ENCODE measurements at regions not wholly inside any gene's neighbourhood (a gene's known extent, or its start where the extent isn't known, plus 50 kb on each side); places are given as distances from the start of the nearest gene placed in this dataset.
"Not testable (repeated sequence)": the region's sequence is repeated elsewhere in the genome, so short reads cannot be mapped to it uniquely, and the experiment has no call there.

DNA sequence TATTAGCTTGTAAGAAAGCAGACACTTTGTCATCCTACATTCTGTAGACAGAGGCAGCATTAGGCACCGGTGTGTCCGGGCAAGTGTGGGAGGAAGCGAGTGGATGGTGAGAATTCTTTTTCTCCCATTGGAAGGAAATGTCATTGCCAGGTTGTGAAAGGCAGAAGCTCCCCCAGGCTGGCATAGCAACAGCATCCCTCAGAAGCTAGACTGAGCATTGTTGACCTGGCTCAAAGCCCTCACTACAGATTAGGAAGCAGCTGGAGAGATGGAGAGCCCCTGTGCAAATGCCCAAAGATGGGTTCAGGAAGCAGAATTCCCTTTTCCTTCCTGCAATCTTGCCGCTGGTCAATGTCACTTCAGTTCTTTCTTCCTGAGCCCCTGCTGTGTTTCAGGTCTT is 1299.3 kb downstream of the TBC1D22A start:
- H3F3A ChIP-seq (ENCODE audit: insufficient read depth) = no peaks in the 10 kb centered on the region
- H3K4me2 ChIP-seq (ENCODE audit: low read depth, low read length, poor library complexity, severe bottlenecking) = no peak overlapping the region
- H3K27ac ChIP-seq (ENCODE audit: low read depth, low read length) = no peak overlapping the region
- no peaks in the 10 kb centered on the region for H3K9me2 ChIP-seq (replicated peaks; ENCODE audit: insufficient read depth, low read length)
- no peaks in the 10 kb centered on the region for H3K27me3 ChIP-seq (ENCODE audit: low read length)
- H3K4me3 ChIP-seq (ENCODE audit: insufficient read depth, low read length, poor library complexity, severe bottlenecking) = no peak overlapping the region
- TF ChIP-seq EZH2phosphoT487 (conservative IDR thresholded peaks at IDR 0.05; ENCODE audit: low read length) = no peak
- TF ChIP-seq, protein P1, sequence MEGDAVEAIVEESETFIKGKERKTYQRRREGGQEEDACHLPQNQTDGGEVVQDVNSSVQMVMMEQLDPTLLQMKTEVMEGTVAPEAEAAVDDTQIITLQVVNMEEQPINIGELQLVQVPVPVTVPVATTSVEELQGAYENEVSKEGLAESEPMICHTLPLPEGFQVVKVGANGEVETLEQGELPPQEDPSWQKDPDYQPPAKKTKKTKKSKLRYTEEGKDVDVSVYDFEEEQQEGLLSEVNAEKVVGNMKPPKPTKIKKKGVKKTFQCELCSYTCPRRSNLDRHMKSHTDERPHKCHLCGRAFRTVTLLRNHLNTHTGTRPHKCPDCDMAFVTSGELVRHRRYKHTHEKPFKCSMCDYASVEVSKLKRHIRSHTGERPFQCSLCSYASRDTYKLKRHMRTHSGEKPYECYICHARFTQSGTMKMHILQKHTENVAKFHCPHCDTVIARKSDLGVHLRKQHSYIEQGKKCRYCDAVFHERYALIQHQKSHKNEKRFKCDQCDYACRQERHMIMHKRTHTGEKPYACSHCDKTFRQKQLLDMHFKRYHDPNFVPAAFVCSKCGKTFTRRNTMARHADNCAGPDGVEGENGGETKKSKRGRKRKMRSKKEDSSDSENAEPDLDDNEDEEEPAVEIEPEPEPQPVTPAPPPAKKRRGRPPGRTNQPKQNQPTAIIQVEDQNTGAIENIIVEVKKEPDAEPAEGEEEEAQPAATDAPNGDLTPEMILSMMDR (IDR thresholded peaks at IDR 0.05; ENCODE audit: insufficient read depth, low read length, poor library complexity, severe bottlenecking) = no peak
- no peaks in the 10 kb centered on the region for H3K79me2 ChIP-seq (ENCODE audit: insufficient read depth, low read length)
- H4K20me1 ChIP-seq (ENCODE audit: low read depth, low read length) = no peaks in the 10 kb centered on the region
- H3K9ac ChIP-seq (ENCODE audit: low read length) = no peak overlapping the region
- no peak overlapping the region for H2AFZ ChIP-seq (ENCODE audit: low read depth, low read length, severe bottlenecking)
- no peaks in the 10 kb centered on the region for H3K36me3 ChIP-seq (ENCODE audit: low read length)
- no peaks in the 10 kb centered on the region for H3K9me3 ChIP-seq (ENCODE audit: insufficient read depth, low read length)

DNA sequence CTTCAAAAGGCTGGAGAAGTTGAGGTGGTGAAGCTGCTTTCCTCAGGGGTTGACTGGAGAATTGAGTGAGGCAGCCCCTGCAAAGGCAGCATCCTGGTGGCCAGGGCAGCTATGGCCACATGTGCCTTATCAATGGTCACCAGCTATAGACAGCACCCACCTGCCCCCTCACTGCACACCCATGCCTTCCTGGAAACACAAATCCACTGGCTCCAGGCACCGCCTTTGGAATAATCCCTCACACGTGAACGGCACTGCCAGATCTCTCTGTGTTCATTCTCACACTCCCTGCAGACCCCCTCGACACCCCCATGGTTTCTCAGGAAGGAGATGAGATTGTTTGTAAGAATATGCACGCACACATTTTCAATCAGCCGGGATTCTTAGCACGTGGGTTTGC is 1297.8 kb downstream of the TBC1D22A start:
- Histone ChIP-seq H3K4me2 (ENCODE audit: low read depth, low read length, poor library complexity, severe bottlenecking) (no peak overlapping the region), H2AFZ (ENCODE audit: low read depth, low read length, severe bottlenecking) (no peak overlapping the region), H3K36me3 (ENCODE audit: low read length) (no peaks in the 10 kb centered on the region), H3K79me2 (ENCODE audit: insufficient read depth, low read length) (no peaks in the 10 kb centered on the region), H3K4me3 (ENCODE audit: insufficient read depth, low read length, poor library complexity, severe bottlenecking) (no peak overlapping the region), H3F3A (ENCODE audit: insufficient read depth) (no peaks in the 10 kb centered on the region), H4K20me1 (ENCODE audit: low read depth, low read length) (no peaks in the 10 kb centered on the region), H3K27ac (ENCODE audit: low read depth, low read length) (no peak overlapping the region), H3K27me3 (ENCODE audit: low read length) (no peaks in the 10 kb centered on the region), H3K9me2 (replicated peaks; ENCODE audit: insufficient read depth, low read length) (no peaks in the 10 kb centered on the region), H3K9ac (ENCODE audit: low read length) (no peak overlapping the region), H3K9me3 (ENCODE audit: insufficient read depth, low read length) (no peaks in the 10 kb centered on the region)
- TF ChIP-seq EZH2phosphoT487 (conservative IDR thresholded peaks at IDR 0.05; ENCODE audit: low read length) = no peak
- TF ChIP-seq, protein P1 (IDR thresholded peaks at IDR 0.05; ENCODE audit: insufficient read depth, low read length, poor library complexity, severe bottlenecking) = no peak

DNA sequence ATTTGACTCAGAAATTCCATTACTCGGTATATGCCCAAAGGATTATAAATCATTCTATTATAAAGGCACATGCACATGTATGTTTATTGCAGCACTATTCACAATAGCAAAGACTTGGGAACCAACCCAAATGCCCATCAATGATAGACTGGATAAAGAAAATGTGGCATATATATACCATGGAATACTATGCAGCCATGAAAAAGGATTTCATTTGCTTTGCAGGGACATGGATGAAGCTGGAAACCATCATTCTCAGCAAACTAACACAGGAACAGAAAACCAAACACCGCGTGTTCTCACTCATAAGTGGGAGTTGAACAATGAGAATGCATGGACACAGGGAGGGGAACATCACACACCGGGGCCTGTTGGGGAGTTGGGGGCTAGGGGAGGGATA is 1297.1 kb downstream of the TBC1D22A start:
- H3K36me3 ChIP-seq (ENCODE audit: low read length); H3K9me2 ChIP-seq (replicated peaks; ENCODE audit: insufficient read depth, low read length); H3K27ac ChIP-seq (ENCODE audit: low read depth, low read length); H3K4me3 ChIP-seq (ENCODE audit: insufficient read depth, low read length, poor library complexity, severe bottlenecking); H4K20me1 ChIP-seq (ENCODE audit: low read depth, low read length); H3K9ac ChIP-seq (ENCODE audit: low read length); H3K4me2 ChIP-seq (ENCODE audit: low read depth, low read length, poor library complexity, severe bottlenecking); H3K9me3 ChIP-seq (ENCODE audit: insufficient read depth, low read length); H2AFZ ChIP-seq (ENCODE audit: low read depth, low read length, severe bottlenecking); H3K79me2 ChIP-seq (ENCODE audit: insufficient read depth, low read length); H3K27me3 ChIP-seq (ENCODE audit: low read length); H3F3A ChIP-seq (ENCODE audit: insufficient read depth): not testable (repeated sequence)

DNA sequence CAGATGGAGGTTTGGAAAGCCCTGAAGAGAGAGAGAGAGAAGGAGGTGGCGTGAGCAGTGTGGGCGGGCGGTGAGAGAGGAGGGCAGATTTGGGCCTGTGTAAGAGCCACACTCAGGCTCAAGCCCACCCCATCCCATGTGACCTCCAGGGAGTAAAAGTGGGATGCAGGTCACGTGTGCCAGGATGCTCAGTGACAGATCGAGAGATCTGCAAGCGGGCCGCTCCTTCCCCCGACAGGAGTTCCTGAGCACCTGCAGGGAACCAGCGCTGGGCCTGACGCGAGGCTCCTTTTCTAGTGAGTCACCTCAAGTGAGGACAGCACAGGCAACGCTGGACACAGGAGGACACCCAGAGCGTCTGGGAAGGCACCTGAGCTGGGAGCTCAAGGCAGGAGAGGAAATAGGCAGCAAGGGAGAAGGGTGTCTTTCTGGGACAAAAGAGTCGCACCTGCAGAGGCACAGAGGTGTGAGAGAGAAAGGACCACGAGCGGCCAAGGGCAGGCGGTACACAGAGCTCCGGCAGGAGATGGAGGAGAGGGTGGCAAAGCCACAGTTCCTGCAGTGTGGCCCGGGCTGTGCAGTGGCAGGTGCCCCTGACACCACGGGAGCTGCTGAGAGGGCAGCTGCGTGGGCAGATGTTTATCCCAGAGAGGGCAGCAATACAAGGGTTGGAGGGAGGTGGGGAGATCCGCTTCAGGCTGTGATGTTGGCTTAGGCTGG is 1294.8 kb downstream of the TBC1D22A start:
- Histone ChIP-seq H3K4me3 (ENCODE audit: insufficient read depth, low read length, poor library complexity, severe bottlenecking) (no peak overlapping the region), H2AFZ (ENCODE audit: low read depth, low read length, severe bottlenecking) (no peak overlapping the region)

More for the DNA sequence above, 1294.8 kb downstream of the TBC1D22A start:
- Histone ChIP-seq H3K79me2 (ENCODE audit: insufficient read depth, low read length) (no peaks in the 10 kb centered on the region), H3K27ac (ENCODE audit: low read depth, low read length) (no peak overlapping the region), H3K36me3 (ENCODE audit: low read length) (no peaks in the 10 kb centered on the region), H3K4me2 (ENCODE audit: low read depth, low read length, poor library complexity, severe bottlenecking) (no peak overlapping the region), H3F3A (ENCODE audit: insufficient read depth) (no peaks in the 10 kb centered on the region), H3K9me3 (ENCODE audit: insufficient read depth, low read length) (no peaks in the 10 kb centered on the region), H3K27me3 (ENCODE audit: low read length) (no peaks in the 10 kb centered on the region), H3K9ac (ENCODE audit: low read length) (no peak overlapping the region), H4K20me1 (ENCODE audit: low read depth, low read length) (no peaks in the 10 kb centered on the region), H3K9me2 (replicated peaks; ENCODE audit: insufficient read depth, low read length) (no peaks in the 10 kb centered on the region)
- TF ChIP-seq EZH2phosphoT487 (conservative IDR thresholded peaks at IDR 0.05; ENCODE audit: low read length) = no peak
- TF ChIP-seq, protein P1 (IDR thresholded peaks at IDR 0.05; ENCODE audit: insufficient read depth, low read length, poor library complexity, severe bottlenecking) = no peak
